ENCODE measurements at regions not wholly inside any gene's neighbourhood (a gene's known extent, or its start where the extent isn't known, plus 50 kb on each side); places are given as distances from the start of the nearest gene placed in this dataset.
A peak's percentile ranks its signal among the peaks of the same experiment; 100 is the strongest.

DNA sequence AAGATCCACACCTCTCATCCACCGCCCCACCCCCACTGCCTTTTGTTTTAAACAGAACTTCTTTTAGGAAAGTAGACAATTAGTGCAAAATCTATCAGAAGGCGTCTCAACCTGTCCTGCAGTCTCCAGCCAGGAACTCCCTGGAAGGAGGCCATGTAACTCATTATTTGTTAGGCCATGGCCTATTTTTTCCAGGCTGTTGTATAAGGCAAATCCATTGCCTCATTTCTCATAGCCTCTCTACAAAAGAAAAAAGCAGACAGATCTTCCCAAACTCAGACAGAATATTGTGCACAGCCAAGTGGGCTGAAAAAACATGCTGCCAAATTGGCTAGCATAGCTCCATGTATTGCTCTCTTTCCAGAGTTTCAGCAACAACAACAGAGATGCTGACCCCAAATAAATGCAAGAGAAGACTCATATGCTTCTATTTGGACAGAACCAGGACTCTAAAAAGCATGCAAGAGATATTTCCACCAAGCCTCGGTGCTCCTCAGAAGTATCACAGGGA, 770.7 kb upstream of the CXADR start:
- no peak for DNase-seq (ENCODE audit: low read depth in 2 of 2)

- DNase-seq (ENCODE audit: low read depth in 2 of 2) = no peak
Measured at GRCh38 chr21:16742741-16743140, 770.1 kb upstream of the CXADR start.

- DNase-seq (ENCODE audit: low read depth in 2 of 2) = no peak
Measured at GRCh38 chr21:16743317-16743716, 769.5 kb upstream of the CXADR start.

DNA sequence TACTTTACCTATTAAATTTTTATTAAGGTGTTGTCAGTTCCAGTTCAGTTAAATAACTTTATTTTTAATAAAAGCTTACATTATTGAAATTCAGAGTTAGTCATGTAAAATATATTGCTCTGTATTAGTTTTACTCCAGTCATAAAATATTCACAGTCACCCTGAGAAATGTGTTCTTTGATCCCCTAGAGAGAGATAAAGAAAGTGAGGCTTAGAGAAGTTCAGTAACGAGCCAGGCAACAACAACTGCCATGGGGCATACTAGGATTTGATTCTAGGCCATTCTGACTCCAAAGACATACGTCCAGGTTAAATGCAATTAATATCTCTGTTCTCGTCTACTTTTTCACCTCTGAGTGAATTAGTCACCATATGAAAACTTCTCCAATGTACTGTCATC, 761.9 kb upstream of the CXADR start:
- DNase-seq (ENCODE audit: low read depth in 2 of 2) = no peak

DNA sequence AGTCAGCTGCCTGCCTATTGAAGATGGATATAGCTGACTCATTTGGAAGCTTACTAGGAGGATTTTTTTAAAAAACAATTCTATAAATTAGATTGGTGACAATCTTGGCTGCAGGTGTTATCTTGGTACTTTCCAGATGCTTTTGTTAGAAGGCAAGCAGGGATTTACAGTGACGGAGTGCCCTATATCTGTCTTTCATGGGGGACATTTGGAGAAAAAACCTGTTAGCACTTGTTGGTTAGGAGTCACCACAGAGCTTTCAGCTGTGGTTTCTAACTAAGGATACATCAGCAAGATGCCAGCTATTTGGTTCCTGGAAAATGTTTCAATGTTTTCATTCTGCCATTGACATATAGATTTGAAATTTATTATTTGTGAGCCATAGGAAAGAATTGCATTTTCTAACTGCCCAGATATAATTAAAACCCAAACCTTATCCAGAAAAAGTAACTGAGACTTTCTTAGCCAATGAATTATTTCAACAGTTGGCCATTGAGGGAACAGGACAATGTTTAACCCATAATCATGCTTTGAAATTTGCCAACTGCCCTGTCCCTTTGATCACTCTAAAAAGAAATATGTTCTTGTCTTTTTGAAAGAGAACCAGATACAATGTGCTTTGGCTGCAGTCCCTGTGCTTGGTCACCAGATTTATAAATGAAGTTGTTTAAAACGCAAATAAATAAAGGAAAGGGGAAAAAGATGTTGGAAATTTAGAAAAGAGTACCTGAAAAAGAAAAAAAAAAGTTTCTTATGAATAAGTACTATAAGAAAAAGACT, 761.0 kb upstream of the CXADR start:
- no peak for DNase-seq (ENCODE audit: low read depth in 2 of 2)

DNA sequence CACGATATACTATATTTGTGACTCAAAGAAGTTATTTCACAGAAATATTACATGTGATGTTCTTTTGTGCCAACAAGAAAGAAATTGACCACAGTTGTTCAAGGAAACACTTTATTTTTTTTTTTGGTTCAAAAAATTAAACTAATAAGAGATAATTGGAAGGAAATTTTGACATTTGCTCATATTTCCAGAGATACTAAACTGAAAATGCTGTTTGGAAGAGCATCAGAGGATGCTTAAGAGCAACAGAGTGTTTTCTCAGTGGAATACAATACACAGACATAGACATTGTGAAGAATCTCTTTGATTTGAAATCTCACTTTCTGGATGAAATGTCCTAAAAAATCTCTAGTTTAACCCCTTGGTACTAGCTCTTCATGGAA, 760.4 kb upstream of the CXADR start:
- DNase-seq (ENCODE audit: low read depth in 2 of 2) = no peak

DNA sequence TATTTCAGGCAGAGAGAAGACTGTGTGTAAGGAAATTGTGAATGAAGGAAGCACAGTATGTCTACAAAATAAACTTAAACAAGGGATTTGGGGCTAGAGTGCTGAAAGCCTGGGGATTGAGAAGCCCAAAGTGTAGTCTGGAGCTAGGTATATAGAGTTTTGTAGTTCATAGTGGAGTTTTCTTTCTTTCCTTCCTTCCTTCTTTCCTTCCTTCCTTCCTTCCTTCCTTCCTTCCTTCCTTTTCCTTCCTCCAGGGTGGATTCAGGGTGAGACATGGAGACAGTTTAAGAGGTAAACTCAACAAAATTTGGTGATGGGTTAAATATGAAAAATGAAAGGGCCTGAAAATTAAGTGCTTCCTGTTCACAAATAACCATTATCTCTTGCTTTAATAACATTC, 757.8 kb upstream of the CXADR start:
- DNase-seq (ENCODE audit: low read depth in 2 of 2) = no peak

GRCh38 chr21:16767201-16767600, 745.6 kb upstream of the CXADR start:
- DNase-seq (ENCODE audit: low read depth in 2 of 2) = no peak

DNA sequence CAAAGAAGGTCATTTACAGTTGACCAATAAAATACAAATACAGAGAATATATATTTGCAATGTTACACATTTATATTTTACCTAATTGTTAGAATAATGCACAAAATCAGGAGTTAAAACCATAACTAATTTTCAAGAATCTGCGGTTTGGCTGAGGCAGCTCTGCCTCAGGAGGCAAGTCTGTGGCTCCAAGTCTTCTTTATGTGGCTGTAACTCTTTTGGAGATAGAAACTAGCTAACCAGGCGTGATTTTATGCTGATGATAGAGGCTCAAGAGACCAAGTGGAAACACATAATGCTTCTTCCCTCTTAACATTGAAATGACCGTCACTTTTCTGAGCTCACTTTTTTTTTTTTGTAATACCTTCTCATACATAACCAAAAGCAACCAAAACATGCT, 744.7 kb upstream of the CXADR start:
- DNase-seq (ENCODE audit: low read depth in 2 of 2) = no peak

- DNase-seq (ENCODE audit: low read depth in 2 of 2) = peak in 1 of 2 experiments; percentile 5
Measured at GRCh38 chr21:16770266-16770665, 742.6 kb upstream of the CXADR start.

DNA sequence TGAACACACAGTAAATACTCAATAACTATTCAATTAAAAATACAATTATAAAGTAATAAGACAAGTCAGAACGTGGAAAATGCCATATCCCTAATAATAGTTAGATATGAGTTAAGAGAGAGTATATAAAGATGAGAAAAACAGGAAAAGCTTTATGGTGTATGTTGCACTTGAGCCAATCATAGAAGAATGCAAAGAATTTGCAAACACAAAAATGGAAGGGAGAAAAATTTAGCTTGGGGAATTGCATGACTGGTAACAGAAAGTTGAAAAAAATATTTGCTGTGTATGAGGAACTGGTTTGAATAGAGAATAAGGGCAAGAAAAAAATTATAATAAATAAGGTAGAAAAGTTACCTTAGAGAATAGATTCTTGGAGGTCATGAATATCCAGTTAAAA, 739.6 kb upstream of the CXADR start:
- DNase-seq (ENCODE audit: low read depth in 2 of 2) = peak; percentile 27 to 30

GRCh38 chr21:16775076-16775475, 737.8 kb upstream of the CXADR start:
- DNase-seq (ENCODE audit: low read depth in 2 of 2) = no peak

- DNase-seq (ENCODE audit: low read depth in 2 of 2) = no peak
Measured at GRCh38 chr21:16777041-16777720, 735.7 kb upstream of the CXADR start.

DNA sequence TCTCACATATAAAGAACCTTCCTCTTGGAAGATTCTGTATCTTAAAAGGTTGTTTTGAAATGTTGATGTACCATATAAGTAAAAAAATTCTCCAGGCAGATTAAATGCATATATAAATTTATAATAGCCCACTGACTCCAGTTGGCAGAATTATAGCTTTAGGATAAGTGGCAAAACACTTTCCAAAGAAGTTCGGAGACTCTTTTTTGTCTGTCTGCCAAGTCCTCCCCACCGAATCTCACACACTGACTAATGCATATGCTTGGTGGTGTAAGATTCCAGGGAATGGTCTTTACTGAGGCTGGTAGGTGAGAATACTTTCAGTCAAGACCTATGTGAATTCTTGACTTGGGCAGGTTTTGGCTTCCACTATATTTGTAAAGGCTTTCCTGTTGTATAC, 724.3 kb upstream of the CXADR start:
- no peak for DNase-seq (ENCODE audit: low read depth in 2 of 2)

- no peak for DNase-seq (ENCODE audit: low read depth in 2 of 2)
Measured at GRCh38 chr21:16789636-16790035, 723.2 kb upstream of the CXADR start.

DNA sequence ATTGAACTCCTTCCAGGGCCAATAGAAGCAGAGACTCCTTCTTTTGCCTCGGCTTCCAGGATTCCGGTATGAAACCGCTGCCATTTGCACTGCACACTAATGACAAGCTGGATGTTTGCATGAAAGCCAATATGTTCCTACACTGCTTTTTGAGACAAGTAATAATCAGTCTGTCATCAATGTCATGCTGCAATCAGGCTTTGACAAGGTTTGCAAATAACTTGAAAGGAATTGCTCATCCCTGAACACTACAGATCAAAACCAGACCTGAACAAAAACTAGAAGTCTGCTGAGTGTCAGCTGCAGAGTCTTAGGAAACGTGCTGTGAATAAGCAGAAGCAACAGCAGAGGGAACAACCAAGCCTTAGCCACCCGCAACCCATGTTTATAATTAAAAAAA, 720.7 kb upstream of the CXADR start:
- no peak for DNase-seq (ENCODE audit: low read depth in 2 of 2)

DNA sequence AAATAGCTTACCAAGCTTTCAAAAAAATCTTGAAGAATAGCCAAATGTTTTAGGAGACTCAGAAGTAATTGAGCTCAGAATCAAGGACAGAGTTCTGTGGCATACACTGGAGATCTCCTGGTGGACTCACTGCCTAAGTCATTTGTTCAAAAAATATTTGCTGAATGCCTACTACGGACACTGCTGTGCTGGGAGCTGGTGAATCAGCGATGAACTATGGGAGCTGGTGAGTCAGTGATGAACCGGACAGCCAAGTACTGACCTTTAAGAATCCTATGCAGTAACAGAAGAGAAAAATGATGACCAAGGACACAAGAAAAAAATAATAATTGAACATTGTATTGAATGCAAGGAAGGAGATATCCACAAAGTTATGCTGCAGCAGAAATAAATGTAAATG, 717.9 kb upstream of the CXADR start:
- DNase-seq (ENCODE audit: low read depth in 2 of 2) = peak; percentile 25 to 34

GRCh38 chr21:16796776-16797175, 716.1 kb upstream of the CXADR start:
- DNase-seq (ENCODE audit: low read depth in 2 of 2) = no peak

- no peak for DNase-seq (ENCODE audit: low read depth in 2 of 2)
Measured at GRCh38 chr21:16797540-16797939, 715.3 kb upstream of the CXADR start.

DNA sequence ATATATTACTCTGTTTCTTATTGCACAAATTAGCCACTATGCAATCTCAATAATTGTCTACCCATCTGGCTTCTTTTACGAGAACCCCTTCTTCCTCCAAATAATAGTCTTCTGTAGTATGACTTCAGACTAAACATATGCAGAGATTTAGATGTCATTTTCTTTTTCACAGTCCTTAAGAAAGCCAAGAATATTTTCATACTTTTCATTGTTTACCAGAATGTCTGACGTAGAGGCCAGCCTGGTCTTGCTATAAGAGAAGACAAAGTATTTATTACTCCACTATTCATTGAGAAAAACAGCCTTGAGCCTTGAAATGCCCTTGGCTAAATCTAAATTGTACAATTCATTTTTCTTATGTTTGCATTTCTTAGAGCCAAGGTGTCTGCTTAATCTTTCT, 714.9 kb upstream of the CXADR start:
- no peak for DNase-seq (ENCODE audit: low read depth in 2 of 2)

GRCh38 chr21:16800536-16801275, 712.1 kb upstream of the CXADR start:
- DNase-seq (ENCODE audit: low read depth in 2 of 2) = no peak

DNA sequence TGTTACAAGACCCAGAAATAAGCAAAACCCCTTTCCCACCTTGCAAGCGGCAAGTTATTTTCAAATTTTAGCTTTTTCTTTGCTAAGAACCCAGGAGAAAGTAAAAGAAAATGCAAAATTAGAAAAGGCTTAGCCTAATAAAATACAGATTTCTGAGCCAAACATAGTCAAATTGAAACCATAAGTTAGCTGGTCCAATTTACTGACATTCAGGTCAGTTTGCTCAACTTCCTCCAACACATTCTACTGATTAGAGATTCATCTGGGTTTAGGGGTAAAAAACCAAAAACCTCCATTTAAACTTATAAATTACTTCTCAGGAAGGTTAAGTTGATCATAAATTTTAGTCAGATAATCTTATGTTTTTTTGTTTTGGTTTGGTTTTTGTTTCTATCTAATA, 701.8 kb upstream of the CXADR start:
- DNase-seq (ENCODE audit: low read depth in 2 of 2) = no peak

DNA sequence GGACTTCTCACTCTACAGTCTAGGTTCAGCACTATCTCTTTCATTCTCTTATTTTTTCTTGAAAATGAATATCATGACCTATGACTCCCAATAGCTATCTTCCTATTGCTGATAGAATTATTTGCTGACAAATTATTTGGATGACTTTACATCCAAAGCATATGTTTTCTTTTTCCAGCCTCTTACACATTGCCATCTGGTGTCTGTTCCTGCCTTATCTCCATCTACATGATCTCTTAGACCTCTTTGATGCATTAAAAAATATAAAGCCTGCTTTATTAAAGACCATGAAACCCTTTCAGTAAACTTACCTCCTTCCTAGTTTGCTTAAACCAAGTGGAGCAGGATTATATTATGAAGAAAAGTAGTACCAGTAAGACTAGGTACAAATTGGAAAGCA, 700.9 kb upstream of the CXADR start:
- DNase-seq (ENCODE audit: low read depth in 2 of 2) = no peak

All from fibroblast of skin of left biceps (primary cell).